Smooth muscle cell (in vitro differentiated cells): ENCODE measurements at regions not wholly inside any gene's neighbourhood (a gene's known extent, or its start where the extent isn't known, plus 50 kb on each side); places are given as distances from the start of the nearest gene placed in this dataset.

Experiments used
- DNase-seq: peaks from one replicate; lab custom pipeline; 2025; ENCODE audit not compliant: unreplicated experiment; lab: John Stamatoyannopoulos, UW
- H2AFZ ChIP-seq: fragments of 200-600 bp; sonication (generic); 2 replicates; pipeline ENCODE4 v1.6.0; 2016; ENCODE audit warnings: antibody characterized with exemption, low read depth, mild to moderate bottlenecking
- H3F3A ChIP-seq: fragments of 200-600 bp; sonication (generic); 2 replicates; pipeline ENCODE4 v1.6.0; 2017; ENCODE audit warnings: antibody characterized with exemption, low read depth
- H3K27ac ChIP-seq: fragments of 200-600 bp; sonication (generic); 2 replicates; pipeline ENCODE4 v1.5.1; 2016; ENCODE audit warnings: low read depth, mild to moderate bottlenecking
- H3K27me3 ChIP-seq: fragments of 200-600 bp; sonication (generic); 2 replicates; pipeline ENCODE4 v1.6.1; 2016; ENCODE audit warnings: low read depth, mild to moderate bottlenecking
- H3K36me3 ChIP-seq: fragments of 200-600 bp; sonication (generic); 2 replicates; pipeline ENCODE4 v1.5.1; 2016; ENCODE audit warnings: low read depth
- H3K4me1 ChIP-seq: fragments of 200-600 bp; sonication (generic); 2 replicates; pipeline ENCODE4 v1.5.1; 2016; ENCODE audit warnings: low read depth
- H3K4me2 ChIP-seq: fragments of 200-600 bp; sonication (generic); 2 replicates; pipeline ENCODE4 v1.6.0; 2016; ENCODE audit warnings: mild to moderate bottlenecking
- H3K4me3 ChIP-seq: fragments of 200-600 bp; sonication (generic); 2 replicates; pipeline ENCODE4 v1.5.1; 2016; ENCODE audit warnings: mild to moderate bottlenecking
- H3K79me2 ChIP-seq: fragments of 200-600 bp; sonication (generic); 2 replicates; pipeline ENCODE4 v1.6.0; 2016; ENCODE audit warnings: low read depth, mild to moderate bottlenecking
- H3K9ac ChIP-seq: fragments of 200-600 bp; sonication (generic); 2 replicates; pipeline ENCODE4 v1.6.0; 2016; ENCODE audit warnings: low read depth
- H3K9me3 ChIP-seq: fragments of 200-600 bp; sonication (generic); replicated peaks from 2 replicates; pipeline ENCODE4 v1.5.1; 2016; ENCODE audit warnings: low read depth
- H4K20me1 ChIP-seq: fragments of 200-600 bp; sonication (generic); 2 replicates; pipeline ENCODE4 v1.6.0; 2016; ENCODE audit warnings: low read depth
- CTCF ChIP-seq: fragments of 200-600 bp; sonication (generic); IDR thresholded peaks from 2 replicates; pipeline ENCODE4 v1.5.1; 2017; ENCODE audit warnings: borderline replicate concordance, mild to moderate bottlenecking, antibody characterized with exemption; ENCODE audit not compliant: insufficient read depth, poor library complexity, severe bottlenecking
- WGBS: methylation state at CpG from one replicate; pipeline ENCODE4 v1.1.7; 2016; ENCODE audit warnings: low lambda C conversion rate; 5-methylcytosine and 5-hydroxymethylcytosine counted together

GRCh38 chr18:75863696-75864095 is 436.2 kb upstream of the SMIM21 start:
- H3F3A ChIP-seq = peaks cover 6% of the 10 kb centered on the region
- no peak for DNase-seq
- no peak overlapping the region for H3K27ac ChIP-seq
- no peak overlapping the region for H3K4me3 ChIP-seq
- no peaks in the 10 kb centered on the region for H4K20me1 ChIP-seq
- no peaks in the 10 kb centered on the region for H3K9me3 ChIP-seq
- H2AFZ ChIP-seq = no peak overlapping the region
- H3K9ac ChIP-seq = no peak overlapping the region
- 69% methylated on average over 5 of the region's 5 CpGs for WGBS
- no peaks in the 10 kb centered on the region for H3K27me3 ChIP-seq
- H3K4me1 ChIP-seq = peaks cover 12% of the 10 kb centered on the region
- no peaks in the 10 kb centered on the region for H3K36me3 ChIP-seq
- no peak overlapping the region for H3K4me2 ChIP-seq
- H3K79me2 ChIP-seq = no peaks in the 10 kb centered on the region
- no peak for TF ChIP-seq CTCF

GRCh38 chr18:75862458-75862857 is 435.0 kb upstream of the SMIM21 start:
- H3K27ac ChIP-seq = no peak overlapping the region
- no peaks in the 10 kb centered on the region for H3K79me2 ChIP-seq
- 100% methylated on average over 5 of the region's 5 CpGs for WGBS
- no peaks in the 10 kb centered on the region for H4K20me1 ChIP-seq
- H2AFZ ChIP-seq = no peak overlapping the region
- H3K4me2 ChIP-seq = no peak overlapping the region
- H3K27me3 ChIP-seq = no peaks in the 10 kb centered on the region
- H3F3A ChIP-seq = no peaks in the 10 kb centered on the region
- TF ChIP-seq CTCF = no peak
- no peak for DNase-seq
- H3K9me3 ChIP-seq = no peaks in the 10 kb centered on the region
- no peak overlapping the region for H3K9ac ChIP-seq
- no peaks in the 10 kb centered on the region for H3K36me3 ChIP-seq
- peaks cover 2% of the 10 kb centered on the region for H3K4me1 ChIP-seq
- no peak overlapping the region for H3K4me3 ChIP-seq

GRCh38 chr18:75860166-75860565 is 432.7 kb upstream of the SMIM21 start:
- Histone ChIP-seq H3K9ac (no peak overlapping the region), H3K4me2 (no peak overlapping the region), H4K20me1 (no peaks in the 10 kb centered on the region), H3F3A (no peaks in the 10 kb centered on the region), H2AFZ (no peak overlapping the region), H3K79me2 (no peaks in the 10 kb centered on the region), H3K4me3 (no peak overlapping the region), H3K4me1 (no peaks in the 10 kb centered on the region), H3K27ac (no peak overlapping the region), H3K27me3 (no peaks in the 10 kb centered on the region), H3K9me3 (no peaks in the 10 kb centered on the region), H3K36me3 (no peaks in the 10 kb centered on the region)
- TF ChIP-seq CTCF = no peak
- WGBS = 96% methylated on average over 7 of the region's 7 CpGs
- DNase-seq = no peak

DNA sequence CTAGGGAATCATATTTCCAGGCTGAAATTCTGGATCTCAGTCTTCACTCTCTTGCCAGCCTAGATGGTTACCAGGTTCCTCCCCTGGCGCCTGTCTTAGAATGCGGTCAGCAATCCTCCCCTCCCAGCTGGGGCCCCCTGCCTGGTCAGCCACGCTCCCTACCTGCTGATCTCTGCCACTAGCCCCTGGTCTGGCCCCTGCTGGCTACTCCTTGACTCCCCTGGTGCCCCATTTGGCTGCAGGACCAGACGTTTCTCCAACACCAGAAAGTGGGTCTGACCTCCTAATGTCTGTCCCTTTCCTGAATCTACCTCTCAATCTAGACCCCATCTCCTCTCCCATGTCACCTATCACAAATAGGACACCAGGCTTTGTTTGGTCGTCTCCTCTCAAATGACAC is 432.0 kb upstream of the SMIM21 start:
- Histone ChIP-seq H3K27me3 (no peaks in the 10 kb centered on the region), H2AFZ (no peak overlapping the region), H3K4me3 (no peak overlapping the region), H4K20me1 (no peaks in the 10 kb centered on the region), H3K9ac (no peak overlapping the region), H3K4me2 (no peak overlapping the region), H3K79me2 (no peaks in the 10 kb centered on the region), H3K27ac (no peak overlapping the region), H3F3A (no peaks in the 10 kb centered on the region), H3K36me3 (no peaks in the 10 kb centered on the region), H3K9me3 (no peaks in the 10 kb centered on the region), H3K4me1 (no peaks in the 10 kb centered on the region)
- no peak for DNase-seq
- TF ChIP-seq CTCF = no peak
- WGBS = 96% methylated on average over 5 of the region's 5 CpGs
